Duodenal mucosa (tissue), 2 donors: ENCODE measurements at regions not wholly inside any gene's neighbourhood (a gene's known extent, or its start where the extent isn't known, plus 50 kb on each side); places are given as distances from the start of the nearest gene placed in this dataset.

Experiments
- H3K27ac ChIP-seq: one replicate; pipeline ENCODE4 v1.7.0; 2013; ENCODE audit warnings: low read depth, low read length
- H3K27me3 ChIP-seq, 2 donors: one replicate each; pipeline ENCODE4 v1.7.0; 2013; ENCODE audit warnings: low read length in 2 of 2, control low read depth in 1 of 2; ENCODE audit not compliant: insufficient read depth in 2 of 2, control insufficient read depth in 1 of 2
- H3K36me3 ChIP-seq, 2 donors: one replicate each; pipeline ENCODE4 v1.7.0; 2013; ENCODE audit warnings: low read length in 2 of 2, control low read depth in 1 of 2; ENCODE audit not compliant: insufficient read depth in 2 of 2, control insufficient read depth in 1 of 2
- H3K4me1 ChIP-seq, 2 donors: one replicate each; pipeline ENCODE4 v1.7.0; 2013; ENCODE audit warnings: low read length in 2 of 2, control low read depth in 1 of 2; ENCODE audit not compliant: insufficient read depth in 2 of 2, control insufficient read depth in 1 of 2
- H3K4me3 ChIP-seq, 2 donors: one replicate each; pipeline ENCODE4 v1.7.0; 2013; ENCODE audit warnings: low read length in 2 of 2, low read depth in 1 of 2
- H3K9ac ChIP-seq, 2 donors: one replicate each; pipeline ENCODE4 v1.7.0; 2013; ENCODE audit warnings: low read length in 2 of 2, low read depth in 1 of 2
- H3K9me3 ChIP-seq, 2 donors: one replicate each; pipeline ENCODE4 v1.7.0; 2013; ENCODE audit warnings: low read length in 2 of 2, control low read depth in 1 of 2; ENCODE audit not compliant: control insufficient read depth in 1 of 2

DNA sequence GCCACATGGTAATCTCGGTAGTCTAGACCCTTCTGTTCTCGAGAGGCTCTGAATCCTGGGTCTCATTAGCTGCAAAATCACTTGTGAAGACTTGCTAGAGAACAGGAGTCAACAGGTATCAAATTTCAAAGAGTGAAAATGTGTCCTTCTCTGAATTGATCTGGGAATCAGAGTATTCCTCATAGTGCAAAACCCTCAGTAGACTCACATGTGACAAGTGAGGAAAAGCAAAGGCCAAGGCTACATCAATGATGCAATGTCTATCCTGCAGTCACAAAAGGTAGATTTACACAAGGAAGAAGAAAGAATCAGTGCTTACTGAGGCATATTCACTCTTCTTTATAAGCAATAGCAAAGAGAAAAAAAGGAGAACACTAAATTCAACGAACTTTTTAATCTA lies 1220.0 kb upstream of the GJE1 start:
- Histone ChIP-seq H3K4me3 (no peak overlapping the region), H3K9me3 (peaks cover 0 to 6% of the 10 kb centered on the region in 2 donors), H3K27me3 (no peaks in the 10 kb centered on the region), H3K4me1 (no peaks in the 10 kb centered on the region), H3K36me3 (no peaks in the 10 kb centered on the region), H3K27ac (no peak overlapping the region), H3K9ac (no peak overlapping the region)

GRCh38 chr6:140909625-140910024 lies 1223.1 kb upstream of the GJE1 start:
- H3K9ac ChIP-seq = no peak overlapping the region
- H3K27me3 ChIP-seq = no peaks in the 10 kb centered on the region
- no peaks in the 10 kb centered on the region for H3K9me3 ChIP-seq
- no peak overlapping the region for H3K27ac ChIP-seq
- H3K36me3 ChIP-seq = no peaks in the 10 kb centered on the region
- H3K4me3 ChIP-seq = no peak overlapping the region
- no peaks in the 10 kb centered on the region for H3K4me1 ChIP-seq

- no peaks in the 10 kb centered on the region for H3K27me3 ChIP-seq
- H3K27ac ChIP-seq = no peak overlapping the region
- H3K4me1 ChIP-seq = no peaks in the 10 kb centered on the region
Observed at GRCh38 chr6:140909156-140909555, 1223.6 kb upstream of the GJE1 start.

GRCh38 chr6:140908505-140908904 lies 1224.2 kb upstream of the GJE1 start:
- no peaks in the 10 kb centered on the region for H3K36me3 ChIP-seq
- H3K9me3 ChIP-seq = no peaks in the 10 kb centered on the region
- no peak overlapping the region for H3K4me3 ChIP-seq
- no peak overlapping the region for H3K27ac ChIP-seq
- no peak overlapping the region for H3K9ac ChIP-seq
- H3K4me1 ChIP-seq = no peaks in the 10 kb centered on the region
- H3K27me3 ChIP-seq = no peaks in the 10 kb centered on the region

More at GRCh38 chr6:140909156-140909555, 1223.6 kb upstream of the GJE1 start:
- Histone ChIP-seq H3K9ac (no peak overlapping the region), H3K9me3 (no peaks in the 10 kb centered on the region), H3K36me3 (no peaks in the 10 kb centered on the region), H3K4me3 (no peak overlapping the region)

GRCh38 chr6:140907235-140907634 lies 1225.5 kb upstream of the GJE1 start:
- H3K9me3 ChIP-seq = no peaks in the 10 kb centered on the region
- no peaks in the 10 kb centered on the region for H3K36me3 ChIP-seq
- H3K27ac ChIP-seq = no peak overlapping the region

GRCh38 chr6:140905724-140906123 lies 1227.0 kb upstream of the GJE1 start:
- H3K36me3 ChIP-seq = no peaks in the 10 kb centered on the region
- H3K4me3 ChIP-seq = no peak overlapping the region
- no peaks in the 10 kb centered on the region for H3K4me1 ChIP-seq
- no peaks in the 10 kb centered on the region for H3K27me3 ChIP-seq
- H3K9ac ChIP-seq = no peak overlapping the region
- peaks cover 3 to 6% of the 10 kb centered on the region in 2 donors for H3K9me3 ChIP-seq
- H3K27ac ChIP-seq = no peak overlapping the region

More at GRCh38 chr6:140907235-140907634, 1225.5 kb upstream of the GJE1 start:
- Histone ChIP-seq H3K9ac (no peak overlapping the region), H3K4me1 (no peaks in the 10 kb centered on the region), H3K4me3 (no peak overlapping the region), H3K27me3 (no peaks in the 10 kb centered on the region)

GRCh38 chr6:140905050-140905449 lies 1227.7 kb upstream of the GJE1 start:
- Histone ChIP-seq H3K4me3 (no peak overlapping the region), H3K36me3 (no peaks in the 10 kb centered on the region), H3K9me3 (peaks cover 3 to 6% of the 10 kb centered on the region in 2 donors), H3K4me1 (no peaks in the 10 kb centered on the region), H3K27me3 (no peaks in the 10 kb centered on the region), H3K27ac (no peak overlapping the region), H3K9ac (no peak overlapping the region)

DNA sequence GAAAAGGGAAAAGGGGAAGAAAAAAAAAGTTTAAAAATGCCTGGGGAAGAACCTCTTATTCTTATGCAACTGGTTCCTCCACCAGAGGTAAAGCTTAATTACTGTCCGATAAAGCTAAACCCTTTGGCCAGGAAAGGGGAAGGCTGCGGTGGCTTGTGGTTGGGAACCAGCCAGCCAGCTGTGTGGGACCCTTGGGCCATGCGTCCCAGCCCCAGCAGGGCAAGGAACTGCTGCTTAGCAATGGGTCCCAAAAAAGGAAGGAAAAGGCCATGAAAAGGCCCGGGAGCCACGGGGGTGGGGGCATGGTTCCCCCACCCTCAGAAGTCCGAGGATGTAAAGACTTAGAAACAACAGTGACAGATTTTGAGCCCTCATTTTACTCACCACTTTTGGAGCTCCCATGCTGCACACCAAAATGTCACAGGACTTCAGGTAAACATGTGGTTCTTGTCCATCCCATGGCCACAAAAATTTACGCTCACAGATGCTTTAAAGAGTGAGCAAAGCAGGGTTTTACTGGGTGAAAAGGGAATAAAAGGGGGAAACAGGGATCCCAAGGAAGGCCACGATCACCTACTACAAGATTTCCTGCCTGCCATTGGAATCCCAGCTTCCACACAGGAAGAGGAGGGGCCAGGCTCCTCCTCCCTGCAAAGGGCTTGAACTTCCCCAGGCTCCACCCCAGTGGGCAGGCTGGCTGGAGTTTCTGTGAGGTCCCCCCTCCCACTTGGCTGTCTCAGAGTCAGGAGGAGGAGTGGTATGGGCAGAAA lies 1234.7 kb upstream of the GJE1 start:
- no peaks in the 10 kb centered on the region for H3K4me1 ChIP-seq
- no peak overlapping the region for H3K27ac ChIP-seq
- no peaks in the 10 kb centered on the region for H3K27me3 ChIP-seq
- no peaks in the 10 kb centered on the region for H3K36me3 ChIP-seq
- no peak overlapping the region for H3K4me3 ChIP-seq
- peaks cover 3 to 11% of the 10 kb centered on the region in 2 donors for H3K9me3 ChIP-seq
- no peak overlapping the region for H3K9ac ChIP-seq

- H3K4me3 ChIP-seq = no peak overlapping the region
- H3K4me1 ChIP-seq = no peaks in the 10 kb centered on the region
- peaks cover 3 to 11% of the 10 kb centered on the region in 2 donors for H3K9me3 ChIP-seq
- no peaks in the 10 kb centered on the region for H3K36me3 ChIP-seq
- H3K27ac ChIP-seq = no peak overlapping the region
- H3K27me3 ChIP-seq = no peaks in the 10 kb centered on the region
- no peak overlapping the region for H3K9ac ChIP-seq
Observed at GRCh38 chr6:140897349-140897748, 1235.4 kb upstream of the GJE1 start.

DNA sequence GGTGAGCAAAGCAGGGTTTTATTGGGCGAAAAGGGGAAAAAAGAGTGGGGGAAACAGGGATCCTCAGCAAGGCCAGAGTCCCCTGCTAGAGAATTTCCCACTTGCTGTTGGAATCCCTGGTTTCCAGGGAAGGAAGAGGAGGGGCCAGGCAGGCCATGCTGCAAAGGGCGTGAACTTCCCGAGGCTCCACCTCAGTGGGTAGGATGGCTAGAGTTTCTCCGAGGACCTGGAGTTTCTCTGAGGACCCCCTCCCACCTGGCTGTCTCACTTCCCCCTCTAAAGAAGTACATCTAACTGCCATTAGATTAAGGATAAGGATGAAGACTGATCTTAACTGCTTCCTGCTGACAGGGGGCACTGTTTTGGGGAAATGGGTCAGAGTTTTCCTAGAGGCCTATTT lies 1239.3 kb upstream of the GJE1 start:
- peaks cover 0 to 6% of the 10 kb centered on the region in 2 donors for H3K9me3 ChIP-seq
- H3K9ac ChIP-seq = no peak overlapping the region
- no peaks in the 10 kb centered on the region for H3K4me1 ChIP-seq
- no peaks in the 10 kb centered on the region for H3K36me3 ChIP-seq
- no peaks in the 10 kb centered on the region for H3K27me3 ChIP-seq
- H3K27ac ChIP-seq = no peak overlapping the region
- no peak overlapping the region for H3K4me3 ChIP-seq
